NCI-H2227 (cell line): ENCODE measurements at regions not wholly inside any gene's neighbourhood (a gene's known extent, or its start where the extent isn't known, plus 50 kb on each side); places are given as distances from the start of the nearest gene placed in this dataset.

Source experiments
- DNase-seq: peaks from one replicate; lab custom pipeline; 2025; ENCODE audit not compliant: unreplicated experiment; lab: John Stamatoyannopoulos, UW

GRCh38 chr22:47817380-47817779 is 1054.9 kb downstream of the TBC1D22A start:
- DNase-seq: no peak

- no peak for DNase-seq
Measured at GRCh38 chr22:47816863-47817210, 1054.4 kb downstream of the TBC1D22A start.

- DNase-seq: no peak
Measured at GRCh38 chr22:47816121-47816862, 1053.8 kb downstream of the TBC1D22A start.

GRCh38 chr22:47814474-47814873 is 1052.0 kb downstream of the TBC1D22A start:
- no peak for DNase-seq

GRCh38 chr22:47813661-47814060 is 1051.2 kb downstream of the TBC1D22A start:
- no peak for DNase-seq

- DNase-seq: no peak
Measured at GRCh38 chr22:47811971-47812370, 1049.5 kb downstream of the TBC1D22A start.

- no peak for DNase-seq
Measured at GRCh38 chr22:47810505-47811500, 1048.4 kb downstream of the TBC1D22A start.

GRCh38 chr22:47808886-47809620 is 1046.6 kb downstream of the TBC1D22A start:
- no peak for DNase-seq

GRCh38 chr22:47808236-47808635 is 1045.8 kb downstream of the TBC1D22A start:
- no peak for DNase-seq

- no peak for DNase-seq
Measured at GRCh38 chr22:47807506-47807905, 1045.1 kb downstream of the TBC1D22A start.

GRCh38 chr22:47806894-47807293 is 1044.4 kb downstream of the TBC1D22A start:
- no peak for DNase-seq

GRCh38 chr22:47805394-47805935 is 1043.0 kb downstream of the TBC1D22A start:
- no peak for DNase-seq

- no peak for DNase-seq
Measured at GRCh38 chr22:47804281-47804680, 1041.8 kb downstream of the TBC1D22A start.

GRCh38 chr22:47802421-47802820 is 1040.0 kb downstream of the TBC1D22A start:
- DNase-seq: no peak

GRCh38 chr22:47801541-47802245 is 1039.2 kb downstream of the TBC1D22A start:
- DNase-seq: no peak

GRCh38 chr22:47798229-47798628 is 1035.8 kb downstream of the TBC1D22A start:
- DNase-seq: no peak

- no peak for DNase-seq
Measured at GRCh38 chr22:47797342-47797945, 1035.0 kb downstream of the TBC1D22A start.

GRCh38 chr22:47796128-47796908 is 1033.9 kb downstream of the TBC1D22A start:
- DNase-seq: no peak

GRCh38 chr22:47795477-47796127 is 1033.2 kb downstream of the TBC1D22A start:
- DNase-seq: no peak
